GM19238 (cell line): ENCODE measurements at regions not wholly inside any gene's neighbourhood (a gene's known extent, or its start where the extent isn't known, plus 50 kb on each side); places are given as distances from the start of the nearest gene placed in this dataset.
"Not testable (repeated sequence)": the region's sequence is repeated elsewhere in the genome, so short reads cannot be mapped to it uniquely, and the experiment has no call there.

Source experiments
- DNase-seq: peaks from one replicate; pipeline ENCODE4 v3.0.0; 2011; ENCODE audit warnings: low spot score; ENCODE audit not compliant: insufficient read length

GRCh38 chr12:46549527-46550265, 177.1 kb upstream of the SLC38A2 start:
- no peak for DNase-seq

GRCh38 chr12:46548605-46549071, 176.1 kb upstream of the SLC38A2 start:
- DNase-seq = no peak

DNA sequence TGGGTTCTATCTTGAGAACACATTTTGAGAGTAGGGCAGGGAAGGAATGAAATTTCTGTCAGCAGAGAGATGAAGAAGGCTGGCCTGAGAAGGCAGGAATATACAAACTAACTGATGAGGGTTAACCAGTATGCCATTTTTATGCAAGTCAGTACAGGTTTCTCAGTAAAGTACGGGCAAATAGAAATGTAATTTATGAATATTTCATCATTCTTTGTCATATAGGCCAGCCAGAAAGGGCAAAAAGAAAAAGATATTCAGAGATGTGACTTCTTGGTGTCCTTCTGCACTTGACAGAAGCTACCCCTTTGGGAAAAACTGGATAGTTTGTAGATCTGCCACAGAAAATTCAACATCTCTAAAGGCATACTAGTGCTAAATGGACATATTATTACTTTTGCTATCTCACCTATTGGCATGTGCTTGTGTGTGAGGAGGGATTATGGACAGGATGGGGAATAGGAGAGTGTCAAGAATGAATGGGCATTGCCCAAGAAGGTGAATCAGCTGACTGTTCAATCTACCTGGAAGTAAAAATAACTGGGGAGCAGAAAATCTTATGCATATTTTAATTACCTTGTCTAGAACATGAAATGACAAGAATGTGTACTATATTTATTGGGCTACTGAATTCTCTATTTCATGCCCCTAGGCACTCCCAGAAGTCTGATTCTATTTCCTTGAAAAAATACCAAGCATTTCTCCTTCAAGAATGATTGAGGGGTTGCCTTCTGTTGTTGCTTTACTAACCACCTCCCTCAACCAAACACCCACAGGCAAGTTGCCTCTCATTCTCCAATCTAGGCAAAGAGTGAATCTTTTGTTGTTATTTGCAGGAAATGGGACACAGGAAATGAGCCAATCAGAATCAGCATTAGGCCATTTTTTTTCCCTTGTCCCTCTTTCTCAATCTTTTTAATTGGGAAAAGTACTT, 175.1 kb upstream of the SLC38A2 start:
- no peak for DNase-seq

DNA sequence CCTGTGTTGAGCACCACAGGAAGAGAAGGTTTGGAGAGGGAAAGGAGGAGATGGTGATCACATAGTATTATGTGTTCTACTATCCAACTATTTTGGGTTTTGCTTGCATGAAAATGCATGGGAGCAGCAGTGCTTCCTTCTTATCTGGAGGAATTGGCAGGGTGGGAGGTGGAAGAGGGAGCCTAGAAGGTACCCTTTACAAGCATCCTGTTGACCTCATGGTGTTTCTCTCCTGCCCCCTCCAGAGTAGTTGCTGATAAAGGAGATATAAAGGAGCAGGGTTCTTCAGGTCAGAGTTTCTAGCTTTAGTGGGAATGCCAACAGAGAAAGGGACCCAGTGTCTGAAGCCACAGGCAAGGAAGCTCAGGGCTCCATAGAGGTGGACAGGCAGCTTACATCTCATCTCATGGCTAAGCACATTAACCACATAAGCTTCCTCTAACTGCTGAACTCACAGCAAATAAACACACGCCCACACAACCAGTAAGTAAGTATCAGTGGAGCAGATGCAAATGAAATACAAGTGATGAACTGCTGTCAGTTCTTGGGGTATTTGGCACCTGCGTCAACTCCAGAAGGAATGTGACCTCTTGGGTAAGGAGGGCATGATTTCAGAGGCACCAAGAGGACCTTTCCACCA, 174.2 kb upstream of the SLC38A2 start:
- DNase-seq = no peak

GRCh38 chr12:46543378-46543795, 170.8 kb upstream of the SLC38A2 start:
- not testable (repeated sequence) for DNase-seq

DNA sequence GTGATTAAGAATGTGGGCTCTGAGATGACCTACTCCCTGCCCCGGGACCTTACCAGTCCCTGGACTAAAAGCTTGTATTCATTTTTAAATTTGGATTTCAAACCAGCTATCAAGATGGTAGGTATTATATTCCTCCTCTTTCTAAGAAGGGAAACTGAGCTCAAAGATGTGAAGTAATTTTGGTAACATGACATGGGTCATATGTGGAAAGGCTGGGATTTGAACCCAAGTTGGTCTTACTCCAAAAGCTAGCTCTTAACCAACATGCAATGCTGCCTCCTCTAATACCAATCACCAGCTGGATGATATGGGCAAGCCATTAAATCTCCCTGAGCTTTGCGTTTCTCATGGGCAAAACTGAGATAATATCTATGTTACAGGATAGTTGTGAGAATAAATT, 166.4 kb upstream of the SLC38A2 start:
- DNase-seq = no peak

DNA sequence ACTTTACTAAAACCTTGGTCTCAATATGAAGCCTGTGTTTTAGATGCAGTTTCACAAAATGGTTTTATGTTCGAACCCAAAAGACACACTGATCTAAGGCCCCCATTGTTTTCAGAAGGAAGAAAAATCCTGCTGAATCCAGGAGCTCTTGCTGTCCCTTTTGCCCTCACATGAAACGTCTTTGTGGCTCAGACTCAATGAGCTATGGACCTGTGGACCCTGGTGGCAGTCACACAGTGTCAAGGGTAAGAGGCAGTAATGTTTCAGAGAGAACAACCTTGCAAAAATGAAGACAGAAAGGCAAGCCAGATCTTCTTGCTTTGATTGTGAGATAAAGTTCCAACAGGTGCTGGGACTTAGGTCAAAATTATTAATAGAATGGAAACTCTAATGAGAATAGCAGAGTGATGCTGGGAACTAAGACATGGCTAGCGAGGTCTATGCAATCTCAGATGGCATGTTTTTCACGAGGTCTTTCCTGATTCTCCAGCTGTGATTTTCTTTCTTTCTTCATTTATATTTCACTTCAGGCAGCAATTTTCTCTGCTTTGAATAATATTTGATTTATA, 164.9 kb upstream of the SLC38A2 start:
- no peak for DNase-seq

DNA sequence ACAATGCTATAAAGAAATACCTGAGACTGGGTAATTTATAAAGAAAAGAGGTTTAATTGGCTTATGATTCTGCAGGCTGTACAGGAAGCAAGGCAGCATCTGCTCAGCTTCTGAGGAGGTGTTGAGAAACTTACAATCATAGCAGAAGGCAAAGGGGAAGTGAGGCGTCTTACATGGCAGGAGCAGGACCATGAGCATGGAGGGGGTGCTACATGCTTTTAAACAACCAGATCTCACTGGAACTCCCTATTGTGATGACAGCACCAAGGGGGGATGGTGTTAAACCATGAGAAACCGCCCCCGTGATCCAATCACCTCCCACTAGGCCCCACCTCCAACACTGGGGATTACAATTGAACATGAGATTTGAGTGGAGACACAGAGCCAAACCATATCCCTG, 163.7 kb upstream of the SLC38A2 start:
- DNase-seq = not testable (repeated sequence)

- DNase-seq = no peak
These were observed 163.3 kb upstream of the SLC38A2 start for GRCh38 chr12:46535907-46536306.

- no peak for DNase-seq
These were observed 162.8 kb upstream of the SLC38A2 start for GRCh38 chr12:46535376-46535775.

GRCh38 chr12:46534327-46534840, 161.8 kb upstream of the SLC38A2 start:
- DNase-seq = no peak

DNA sequence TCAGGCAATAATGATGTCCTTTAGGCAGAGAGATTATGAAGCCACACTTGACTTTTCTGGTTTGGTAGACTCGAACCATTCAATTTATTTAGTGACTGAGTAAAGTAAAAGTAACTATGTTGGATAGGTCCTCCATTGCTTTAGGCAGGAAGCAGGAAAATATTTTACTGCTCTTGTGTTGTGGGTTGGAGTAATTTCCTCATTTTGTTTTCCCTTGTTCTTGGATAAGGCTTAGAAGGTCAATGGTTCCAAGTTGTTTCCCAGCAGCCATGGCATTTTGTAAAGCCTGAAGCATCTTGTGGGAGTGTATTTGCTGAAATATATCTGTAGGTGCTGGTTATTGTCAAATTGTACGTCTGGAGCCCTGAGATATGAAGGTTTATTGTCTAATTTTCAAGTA, 161.2 kb upstream of the SLC38A2 start:
- no peak for DNase-seq

DNA sequence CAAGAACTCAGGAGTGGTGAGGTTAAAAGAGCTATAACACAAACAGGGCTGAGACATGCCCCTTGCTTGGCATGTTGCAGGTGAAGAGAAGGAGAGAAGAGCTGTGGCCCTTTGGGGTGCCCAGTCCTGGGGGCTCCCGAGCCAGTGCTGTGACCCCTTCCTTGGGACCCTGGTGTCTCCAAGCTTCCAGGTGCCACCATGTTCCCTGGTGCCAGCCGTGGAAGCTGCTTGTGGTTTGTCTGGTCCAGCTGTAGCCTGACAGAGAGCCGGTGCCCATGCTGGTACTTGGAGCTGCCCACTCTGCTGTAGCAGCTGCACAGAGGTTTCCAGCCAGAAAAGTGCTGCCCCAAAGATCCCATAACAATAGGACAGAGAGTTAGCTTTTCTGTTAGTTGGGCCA, 159.2 kb upstream of the SLC38A2 start:
- no peak for DNase-seq

- no peak for DNase-seq
These were observed 158.6 kb upstream of the SLC38A2 start for GRCh38 chr12:46531059-46531785.

GRCh38 chr12:46530373-46531056, 157.9 kb upstream of the SLC38A2 start:
- DNase-seq = no peak

GRCh38 chr12:46526233-46526632, 153.7 kb upstream of the SLC38A2 start:
- DNase-seq = no peak

GRCh38 chr12:46524778-46525177, 152.2 kb upstream of the SLC38A2 start:
- no peak for DNase-seq

DNA sequence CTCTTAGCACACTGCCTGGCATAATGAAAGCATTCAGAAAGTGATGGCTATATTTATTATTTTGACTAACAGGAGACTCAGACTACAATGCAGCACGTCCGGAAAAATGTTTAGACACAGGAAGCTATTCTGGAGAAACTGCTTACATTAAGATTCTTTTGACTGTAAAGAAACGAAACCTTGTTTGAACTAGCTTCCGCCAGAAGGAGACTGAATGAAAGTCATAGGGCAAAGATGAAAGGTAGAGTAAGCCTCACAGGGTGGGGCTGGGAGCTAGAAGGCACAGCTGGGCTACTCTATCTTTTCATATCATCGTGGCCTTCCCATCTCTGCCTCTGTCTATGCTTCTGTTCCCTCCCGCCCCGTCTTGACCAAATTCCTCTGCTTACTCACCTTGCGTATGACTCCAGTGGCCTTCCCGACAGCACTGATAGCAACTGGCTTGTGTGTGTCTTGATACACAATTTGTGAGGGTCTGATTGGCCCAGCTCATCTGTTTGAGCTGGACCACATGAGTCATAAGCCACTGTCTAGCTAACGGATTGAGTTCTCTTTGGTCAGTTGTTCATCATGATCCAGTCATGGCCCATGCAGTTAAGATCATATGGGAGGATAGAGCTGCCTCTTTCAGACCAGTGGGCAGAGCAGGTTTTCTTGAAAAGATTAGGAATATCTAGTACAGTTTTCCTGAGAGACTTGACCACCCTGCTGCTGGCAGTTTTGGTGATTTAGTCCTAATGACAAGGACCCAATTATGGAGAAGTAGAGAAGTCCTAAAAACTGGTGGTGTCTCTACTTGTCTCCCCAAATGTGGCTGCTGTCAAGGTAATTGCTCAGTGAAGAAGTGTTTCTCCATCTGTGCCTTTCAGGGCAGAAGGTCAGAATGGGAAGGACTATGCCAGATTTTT, 151.5 kb upstream of the SLC38A2 start:
- DNase-seq = no peak

DNA sequence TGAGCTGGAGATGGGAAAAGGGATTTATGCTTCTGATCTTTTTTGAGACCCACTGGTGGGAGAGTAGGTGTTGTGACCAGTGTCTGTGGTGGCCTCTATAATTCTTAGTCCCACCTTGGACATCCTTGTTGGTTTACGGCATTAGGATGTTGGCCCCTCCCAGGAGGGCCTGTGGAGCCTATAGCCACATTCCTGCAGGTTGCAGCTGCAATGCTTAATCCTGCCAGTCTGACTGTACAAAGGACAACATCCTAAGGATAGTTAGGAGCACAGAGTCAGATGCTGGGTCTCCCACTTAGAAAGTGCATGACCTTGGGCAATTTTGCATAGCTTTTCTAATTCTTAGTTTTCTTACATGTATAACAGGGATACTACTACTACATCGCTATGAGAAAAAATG, 150.9 kb upstream of the SLC38A2 start:
- DNase-seq = no peak
